Neuronal stem cell (in vitro differentiated cells): ENCODE measurements at regions not wholly inside any gene's neighbourhood (a gene's known extent, or its start where the extent isn't known, plus 50 kb on each side); places are given as distances from the start of the nearest gene placed in this dataset.

ENCODE experiments used
- DNase-seq: peaks from one replicate; pipeline ENCODE4 v3.0.0-alpha.2; 2013; ENCODE audit warnings: low spot score
- H2AFZ ChIP-seq: one replicate; pipeline ENCODE4 v1.6.1; 2013; ENCODE audit warnings: mild to moderate bottlenecking, low read length, inconsistent platforms
- H2AK5ac ChIP-seq: 2 replicates; pipeline ENCODE4 v1.6.1; 2013; ENCODE audit warnings: low read depth, mild to moderate bottlenecking, inconsistent platforms, low read length, moderate library complexity, mixed read lengths
- H2BK120ac ChIP-seq: 2 replicates; pipeline ENCODE4 v1.6.1; 2013; ENCODE audit warnings: low read depth, mild to moderate bottlenecking, inconsistent platforms, low read length, moderate library complexity, mixed read lengths
- H2BK12ac ChIP-seq: one replicate; pipeline ENCODE4 v1.6.1; 2013; ENCODE audit warnings: low read length, inconsistent platforms
- H2BK15ac ChIP-seq: 2 replicates; pipeline ENCODE4 v1.6.1; 2013; ENCODE audit warnings: mild to moderate bottlenecking, low read length, inconsistent platforms, mixed read lengths
- H2BK5ac ChIP-seq: one replicate; pipeline ENCODE4 v1.6.1; 2013; ENCODE audit warnings: inconsistent platforms, mild to moderate bottlenecking, low read length, moderate library complexity
- H3K14ac ChIP-seq: one replicate; pipeline ENCODE4 v1.6.1; 2013; ENCODE audit warnings: low read length, inconsistent platforms
- H3K18ac ChIP-seq: 2 replicates; pipeline ENCODE4 v1.6.1; 2013; ENCODE audit warnings: low read length, inconsistent platforms
- H3K23ac ChIP-seq: 2 replicates; pipeline ENCODE4 v1.6.1; 2013; ENCODE audit warnings: low read depth, mild to moderate bottlenecking, mixed read lengths, low read length, inconsistent platforms; ENCODE audit not compliant: poor library complexity
- H3K27ac ChIP-seq: replicated peaks from 3 replicates; pipeline ENCODE4 v1.5.1; 2013; ENCODE audit warnings: low read length, inconsistent platforms
- H3K27me3 ChIP-seq, 3 experiments: 2 replicates each; pipeline ENCODE4 v1.6.1; 2013; ENCODE audit warnings: low read length in 3 of 3, mild to moderate bottlenecking in 2 of 3, inconsistent platforms in 1 of 3, low read depth in 1 of 3, mixed read lengths in 1 of 3, moderate library complexity in 1 of 3; ENCODE audit not compliant: control insufficient read depth in 3 of 3, insufficient read depth in 3 of 3
- H3K36me3 ChIP-seq, 2 donors: replicated peaks in 1 of 2; 2 replicates each; pipeline ENCODE4 v1.6.1; 2013; ENCODE audit warnings: low read length in 2 of 2; ENCODE audit not compliant: control insufficient read depth in 2 of 2, insufficient read depth in 2 of 2
- H3K4ac ChIP-seq: 2 replicates; pipeline ENCODE4 v1.6.1; 2013; ENCODE audit warnings: inconsistent platforms, mild to moderate bottlenecking, low read length, moderate library complexity
- H3K4me1 ChIP-seq, 2 donors: 1 replicate in 1 of 2; 2 replicates in 1 of 2; pipeline ENCODE4 v1.6.1; 2013; ENCODE audit warnings: low read length in 2 of 2, low read depth in 1 of 2; ENCODE audit not compliant: control insufficient read depth in 2 of 2, insufficient read depth in 1 of 2
- H3K4me2 ChIP-seq: one replicate; pipeline ENCODE4 v1.6.1; 2013; ENCODE audit warnings: mild to moderate bottlenecking, low read length, inconsistent platforms; ENCODE audit not compliant: insufficient read depth, poor library complexity, severe bottlenecking
- H3K4me3 ChIP-seq, 2 donors: 2 replicates each; pipeline ENCODE4 v1.5.1; 2013; ENCODE audit warnings: low read length in 2 of 2, mild to moderate bottlenecking in 2 of 2, inconsistent platforms in 1 of 2, moderate library complexity in 1 of 2
- H3K79me1 ChIP-seq: one replicate; pipeline ENCODE4 v1.6.1; 2013; ENCODE audit warnings: low read depth, mild to moderate bottlenecking, inconsistent platforms, low read length, moderate library complexity
- H3K9ac ChIP-seq: one replicate; pipeline ENCODE4 v1.6.1; 2013; ENCODE audit warnings: mild to moderate bottlenecking, low read depth, low read length, inconsistent platforms; ENCODE audit not compliant: poor library complexity
- H3K9me3 ChIP-seq, 2 donors: replicated peaks in 1 of 2; 2 replicates each; pipeline versions ENCODE3 to v1.6.1; 2013; ENCODE audit warnings: low read length in 2 of 2, mild to moderate bottlenecking in 2 of 2, inconsistent platforms in 1 of 2, low read depth in 1 of 2, mixed read lengths in 1 of 2, moderate library complexity in 1 of 2; ENCODE audit not compliant: control insufficient read depth in 2 of 2, insufficient read depth in 1 of 2
- H4K8ac ChIP-seq: one replicate; pipeline ENCODE4 v1.6.1; 2013; ENCODE audit warnings: low read depth, mild to moderate bottlenecking, inconsistent platforms, low read length, moderate library complexity
- H4K91ac ChIP-seq: one replicate; pipeline ENCODE4 v1.6.1; 2013; ENCODE audit warnings: low read length, low read depth, mild to moderate bottlenecking, inconsistent platforms; ENCODE audit not compliant: poor library complexity
- WGBS, 2 donors: extraction: QIAGEN DNeasy Blood & Tissue Kit; methylation state at CpG; one replicate each; pipeline ENCODE4 v1.1.7; 2013; ENCODE audit warnings: missing lambda C conversion rate in 2 of 2, mixed read lengths in 1 of 2; ENCODE audit not compliant: insufficient read length in 2 of 2, insufficient replicate concordance in 1 of 2; ENCODE audit errors: extremely low coverage in 2 of 2; 5-methylcytosine and 5-hydroxymethylcytosine counted together

DNA sequence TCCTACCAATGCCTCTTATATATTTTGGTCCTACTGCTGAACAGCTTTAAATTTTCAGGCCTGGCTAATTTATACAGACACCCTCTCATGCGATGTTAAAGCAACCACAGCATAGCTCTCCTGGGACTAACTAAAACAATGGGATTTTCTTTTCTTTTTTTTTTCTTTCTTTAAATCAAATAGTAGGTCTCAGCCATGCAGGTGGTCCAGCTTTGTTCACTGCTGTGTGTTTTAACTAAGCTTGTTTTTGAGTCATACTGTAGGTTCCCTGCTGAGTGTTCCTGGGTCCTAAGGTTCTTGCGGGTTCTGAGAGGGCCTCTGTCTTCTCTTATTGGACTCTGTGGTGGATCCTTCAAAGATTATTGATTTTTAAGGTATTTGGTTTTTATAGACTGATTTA lies 113.1 kb upstream of the SORCS1 start:
- H3K79me1 ChIP-seq: no peaks in the 10 kb centered on the region
- no peak for DNase-seq
- H2BK15ac ChIP-seq: no peak overlapping the region
- no peak overlapping the region for H3K27ac ChIP-seq
- no peak overlapping the region for H2BK120ac ChIP-seq
- no peak overlapping the region for H3K23ac ChIP-seq
- H2AK5ac ChIP-seq: no peak overlapping the region
- H4K91ac ChIP-seq: no peak overlapping the region
- H3K4me2 ChIP-seq: no peak overlapping the region
- no peak overlapping the region for H3K9ac ChIP-seq
- H3K9me3 ChIP-seq: no peaks in the 10 kb centered on the region
- no CpG with 5 or more reads among the region's 2 CpGs for WGBS, 2 donors
- H3K27me3 ChIP-seq: no peaks in the 10 kb centered on the region
- H2AFZ ChIP-seq: no peak overlapping the region
- H3K4ac ChIP-seq: no peak overlapping the region
- no peak overlapping the region for H3K18ac ChIP-seq
- H4K8ac ChIP-seq: no peak overlapping the region
- no peak overlapping the region for H3K4me3 ChIP-seq
- no peaks in the 10 kb centered on the region for H3K4me1 ChIP-seq
- H2BK5ac ChIP-seq: no peak overlapping the region
- no peaks in the 10 kb centered on the region for H3K36me3 ChIP-seq
- no peak overlapping the region for H2BK12ac ChIP-seq
- no peak overlapping the region for H3K14ac ChIP-seq

DNA sequence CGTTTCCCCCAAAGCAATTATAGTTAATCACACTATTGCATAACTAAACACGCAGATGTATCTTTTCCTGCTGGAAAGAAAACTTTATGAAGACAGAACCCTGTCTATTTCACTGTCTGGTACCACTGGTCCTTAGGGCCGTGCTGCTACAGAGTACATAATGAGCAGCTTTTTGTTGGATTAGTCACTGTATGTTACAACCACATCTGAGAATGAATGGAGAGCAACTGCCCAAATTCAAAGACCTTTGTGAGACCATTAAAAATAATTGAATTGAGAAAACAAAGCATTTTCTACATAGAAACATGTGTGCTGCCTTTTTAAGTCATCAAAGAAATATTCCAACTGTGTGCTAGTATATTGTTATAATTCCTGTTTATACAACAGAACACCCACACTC lies 111.3 kb upstream of the SORCS1 start:
- no CpG with 5 or more reads among the region's 3 CpGs for WGBS, 2 donors
- no peak overlapping the region for H2BK120ac ChIP-seq

DNA sequence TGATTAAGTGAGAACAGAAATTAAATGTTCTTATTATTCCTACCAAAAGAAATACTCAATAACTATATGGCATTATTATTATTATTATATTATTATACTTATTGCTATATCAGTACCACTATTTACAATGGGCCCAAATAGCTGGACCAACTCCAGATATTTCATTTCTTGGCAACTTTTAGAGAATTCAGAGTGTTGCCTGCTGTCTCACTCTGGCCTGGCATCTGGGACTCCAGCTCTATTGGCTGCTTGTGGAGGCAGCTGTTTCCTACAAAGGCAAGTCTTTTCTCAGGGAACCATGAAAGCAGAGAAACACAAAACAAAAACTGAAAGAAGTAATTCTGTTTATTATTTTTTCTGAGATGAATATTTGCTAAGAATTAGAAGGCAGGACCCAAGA lies 105.1 kb upstream of the SORCS1 start:
- no peak overlapping the region for H4K91ac ChIP-seq
- H3K9ac ChIP-seq: no peak overlapping the region
- H2BK15ac ChIP-seq: no peak overlapping the region
- H2AK5ac ChIP-seq: no peak overlapping the region
- no peak overlapping the region for H3K4ac ChIP-seq
- H3K27me3 ChIP-seq: no peaks in the 10 kb centered on the region
- H2BK5ac ChIP-seq: no peak overlapping the region
- H3K9me3 ChIP-seq: no peaks in the 10 kb centered on the region
- H3K4me1 ChIP-seq: no peaks in the 10 kb centered on the region
- H2AFZ ChIP-seq: no peak overlapping the region
- no peak overlapping the region for H2BK12ac ChIP-seq
- H3K27ac ChIP-seq: no peak overlapping the region
- DNase-seq: no peak
- H2BK120ac ChIP-seq: no peak overlapping the region
- no peak overlapping the region for H4K8ac ChIP-seq
- no peaks in the 10 kb centered on the region for H3K36me3 ChIP-seq
- H3K18ac ChIP-seq: no peak overlapping the region
- H3K4me2 ChIP-seq: no peak overlapping the region
- H3K79me1 ChIP-seq: no peaks in the 10 kb centered on the region
- H3K14ac ChIP-seq: no peak overlapping the region
- no peak overlapping the region for H3K4me3 ChIP-seq
- no peak overlapping the region for H3K23ac ChIP-seq

More for the DNA sequence above, 111.3 kb upstream of the SORCS1 start:
- Histone ChIP-seq H3K4me3 (no peak overlapping the region), H3K79me1 (no peaks in the 10 kb centered on the region), H3K4ac (no peak overlapping the region), H3K27me3 (no peaks in the 10 kb centered on the region), H3K14ac (no peak overlapping the region), H3K27ac (no peak overlapping the region), H2AFZ (no peak overlapping the region), H3K18ac (no peak overlapping the region), H2BK15ac (no peak overlapping the region), H3K36me3 (no peaks in the 10 kb centered on the region), H3K23ac (no peak overlapping the region), H3K4me1 (no peaks in the 10 kb centered on the region), H4K91ac (no peak overlapping the region), H2AK5ac (no peak overlapping the region), H2BK12ac (no peak overlapping the region), H2BK5ac (no peak overlapping the region), H4K8ac (no peak overlapping the region), H3K4me2 (no peak overlapping the region), H3K9ac (no peak overlapping the region), H3K9me3 (no peaks in the 10 kb centered on the region)
- DNase-seq: no peak

DNA sequence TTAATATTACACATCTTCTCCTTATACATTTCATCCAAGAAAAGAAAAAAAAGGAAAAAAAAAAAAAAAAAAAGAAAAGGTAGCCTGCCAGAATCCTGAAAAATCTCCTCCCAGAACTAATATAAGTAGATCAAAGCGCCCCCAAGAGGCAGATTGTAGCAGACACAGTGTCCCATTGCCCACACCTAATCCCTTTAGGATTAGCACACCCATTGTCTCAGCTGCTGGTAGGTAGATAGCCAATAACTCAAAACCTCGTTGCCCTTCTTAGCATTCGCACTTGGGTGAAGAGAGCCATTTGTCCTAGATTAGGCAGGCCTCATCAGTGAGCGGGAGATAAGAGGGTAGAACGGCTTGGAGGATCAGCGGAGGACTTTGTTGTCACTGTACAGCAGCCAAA lies 100.2 kb upstream of the SORCS1 start:
- Histone ChIP-seq H2BK120ac (no peak overlapping the region), H2AFZ (no peak overlapping the region), H3K4me1 (no peaks in the 10 kb centered on the region), H2BK15ac (no peak overlapping the region), H3K9ac (no peak overlapping the region), H3K27me3 (no peaks in the 10 kb centered on the region), H4K91ac (no peak overlapping the region), H3K9me3 (no peaks in the 10 kb centered on the region), H3K23ac (no peak overlapping the region), H4K8ac (no peak overlapping the region), H2BK5ac (no peak overlapping the region), H3K4ac (no peak overlapping the region), H3K79me1 (no peaks in the 10 kb centered on the region), H3K4me2 (no peak overlapping the region), H3K14ac (no peak overlapping the region), H3K18ac (no peak overlapping the region), H2BK12ac (no peak overlapping the region), H3K4me3 (no peak overlapping the region), H3K36me3 (no peaks in the 10 kb centered on the region), H3K27ac (no peak overlapping the region), H2AK5ac (no peak overlapping the region)
- no CpG with 5 or more reads among the region's 6 CpGs for WGBS, 2 donors
- DNase-seq: no peak
